GM23338 (cell line): ENCODE measurements at regions not wholly inside any gene's neighbourhood (a gene's known extent, or its start where the extent isn't known, plus 50 kb on each side); places are given as distances from the start of the nearest gene placed in this dataset.

Source experiments
- ATAC-seq: fragments of 200-7000 bp; cut with Tn5 transposase; 3 replicates; pipeline ENCODE4 v1.9.1; 2020
- DNase-seq: peaks from one replicate; pipeline ENCODE4 v3.0.0-alpha.2; 2015; ENCODE audit warnings: low spot score
- H2AFZ ChIP-seq: fragments of 200-600 bp; sonication (generic); 2 replicates; pipeline ENCODE4 v1.8.0; 2016; ENCODE audit warnings: antibody characterized with exemption, mild to moderate bottlenecking, moderate library complexity
- H3F3A ChIP-seq: fragments of 200-600 bp; sonication (generic); replicated peaks from 2 replicates; pipeline ENCODE4 v1.8.0; 2017; ENCODE audit warnings: antibody characterized with exemption, mixed run types, low read depth
- H3K27ac ChIP-seq: fragments of 200-600 bp; sonication (generic); 2 replicates; pipeline ENCODE4 v1.6.1; 2016; ENCODE audit warnings: low read depth
- H3K27me3 ChIP-seq: fragments of 200-600 bp; sonication (generic); 2 replicates; pipeline ENCODE4 v1.8.0; 2016; ENCODE audit warnings: mild to moderate bottlenecking, mixed run types, moderate library complexity; ENCODE audit not compliant: insufficient read depth
- H3K36me3 ChIP-seq: fragments of 200-600 bp; sonication (generic); 2 replicates; pipeline ENCODE4 v1.8.0; 2016; ENCODE audit warnings: mild to moderate bottlenecking; ENCODE audit not compliant: insufficient read depth
- H3K4me1 ChIP-seq: fragments of 200-600 bp; sonication (generic); 2 replicates; pipeline ENCODE4 v1.8.0; 2016; ENCODE audit warnings: mild to moderate bottlenecking, moderate library complexity; ENCODE audit not compliant: insufficient read depth
- H3K4me2 ChIP-seq: fragments of 200-600 bp; sonication (generic); 2 replicates; pipeline ENCODE4 v1.7.1; 2017; ENCODE audit warnings: mixed run types
- H3K4me3 ChIP-seq: fragments of 200-600 bp; sonication (generic); 2 replicates; pipeline ENCODE4 v1.6.1; 2016; ENCODE audit warnings: mixed run types
- H3K79me2 ChIP-seq: fragments of 200-600 bp; sonication (generic); replicated peaks from 2 replicates; pipeline ENCODE4 v1.8.0; 2017; ENCODE audit warnings: mild to moderate bottlenecking; ENCODE audit not compliant: insufficient read depth
- H3K9me2 ChIP-seq: fragments of 200-600 bp; sonication (generic); 2 replicates; pipeline ENCODE4 v1.8.0; 2017; ENCODE audit not compliant: insufficient read depth
- H4K20me1 ChIP-seq: fragments of 200-600 bp; sonication (generic); replicated peaks from 2 replicates; pipeline ENCODE4 v1.8.0; 2017; ENCODE audit warnings: mild to moderate bottlenecking; ENCODE audit not compliant: insufficient read depth
- H3K27ac Mint-ChIP-seq: 2 replicates; pipeline ENCODE4 v1.8.0; 2020; ENCODE audit warnings: inconsistent platforms, mild to moderate bottlenecking, moderate library complexity, mixed read lengths
- H3K27me3 Mint-ChIP-seq: 3 replicates; pipeline ENCODE4 v1.8.0; 2022; ENCODE audit warnings: low read depth, mild to moderate bottlenecking, moderate library complexity, mixed read lengths, inconsistent platforms; ENCODE audit not compliant: insufficient read depth, poor library complexity
- H3K36me3 Mint-ChIP-seq: 3 replicates; pipeline ENCODE4 v1.8.0; 2021; ENCODE audit warnings: low read depth, mild to moderate bottlenecking, inconsistent platforms, moderate library complexity, mixed read lengths
- H3K4me1 Mint-ChIP-seq: 3 replicates; pipeline ENCODE4 v1.8.0; 2020; ENCODE audit warnings: mild to moderate bottlenecking, inconsistent platforms, mixed read lengths
- H3K4me3 Mint-ChIP-seq: 3 replicates; pipeline ENCODE4 v1.8.0; 2021; ENCODE audit warnings: moderate library complexity, mild to moderate bottlenecking, inconsistent platforms, mixed read lengths
- H3K9me3 Mint-ChIP-seq: 3 replicates; pipeline ENCODE4 v1.8.0; 2020; ENCODE audit warnings: moderate library complexity, mild to moderate bottlenecking, inconsistent platforms, mixed read lengths
- CREB1 ChIP-seq: fragments of 250-450 bp; sonication (Bioruptor Pico); IDR thresholded peaks from 2 replicates; pipeline ENCODE4 v1.5.0; 2020; ENCODE audit warnings: low read depth, mild to moderate bottlenecking, moderate library complexity
- CTCF ChIP-seq, 2 experiments: fragments of 200-600 bp in 1 of 2; sonication (generic) in 1 of 2; conservative IDR thresholded peaks; 2 replicates each; pipeline versions ENCODE4 v1.5.1 to v1.6.1; 2016 to 2017; ENCODE audit warnings: antibody characterized with exemption in 2 of 2, low read depth in 2 of 2, mild to moderate bottlenecking in 2 of 2, moderate library complexity in 1 of 2
- ETS1 ChIP-seq: IDR thresholded peaks from 2 replicates; pipeline ENCODE4 v1.6.1; 2016; ENCODE audit warnings: antibody characterized with exemption
- EZH2 ChIP-seq: fragments of 200-600 bp; sonication (generic); IDR thresholded peaks from one replicate; pipeline ENCODE4 v1.8.0; 2017; ENCODE audit warnings: antibody characterized with exemption, mild to moderate bottlenecking, low read depth; ENCODE audit not compliant: unreplicated experiment
- EZH2phosphoT487 ChIP-seq: fragments of 200-600 bp; sonication (generic); IDR thresholded peaks from one replicate; pipeline ENCODE4 v1.8.1; 2018; ENCODE audit warnings: antibody characterized with exemption; ENCODE audit not compliant: unreplicated experiment
- JUNB ChIP-seq: IDR thresholded peaks from one replicate; pipeline ENCODE4 v1.6.1; 2016; ENCODE audit warnings: antibody characterized with exemption; ENCODE audit not compliant: unreplicated experiment
- NANOG ChIP-seq: IDR thresholded peaks from 2 replicates; pipeline ENCODE4 v1.6.1; 2016; ENCODE audit warnings: antibody characterized with exemption, borderline replicate concordance
- POLR2AphosphoS5 ChIP-seq: IDR thresholded peaks from 2 replicates; pipeline ENCODE4 v1.6.1; 2016; ENCODE audit warnings: antibody characterized with exemption, low read depth
- REST ChIP-seq: IDR thresholded peaks from one replicate; pipeline ENCODE4 v1.6.1; 2018; ENCODE audit warnings: antibody characterized with exemption; ENCODE audit not compliant: unreplicated experiment
- STAT1 ChIP-seq: IDR thresholded peaks from one replicate; pipeline ENCODE4 v1.6.1; 2016; ENCODE audit warnings: antibody characterized with exemption; ENCODE audit not compliant: unreplicated experiment
- ZNF114 ChIP-seq: fragments of 250-450 bp; sonication (Bioruptor Pico); IDR thresholded peaks from 2 replicates; pipeline ENCODE4 v1.5.0; 2020; ENCODE audit warnings: mild to moderate bottlenecking, moderate library complexity
- ZNF331 ChIP-seq: fragments of 250-450 bp; sonication (Bioruptor Pico); IDR thresholded peaks from 2 replicates; pipeline ENCODE4 v1.5.0; 2020; ENCODE audit warnings: low read depth, mild to moderate bottlenecking, moderate library complexity
- ZNF462 ChIP-seq: fragments of 250-450 bp; sonication (Bioruptor Pico); IDR thresholded peaks from 2 replicates; pipeline ENCODE4 v1.5.0; 2020; ENCODE audit warnings: mild to moderate bottlenecking, moderate library complexity

- Mint-ChIP-seq H3K27ac (no peak overlapping the region), H3K36me3 (no peaks in the 10 kb centered on the region), H3K27me3 (peaks cover 5% of the 10 kb centered on the region), H3K9me3 (no peaks in the 10 kb centered on the region), H3K4me3 (no peak overlapping the region), H3K4me1 (peaks cover 20% of the 10 kb centered on the region)
- Histone ChIP-seq H3K27me3 (no peaks in the 10 kb centered on the region), H3K79me2 (no peaks in the 10 kb centered on the region), H3K27ac (no peak overlapping the region), H3K9me2 (no peaks in the 10 kb centered on the region), H3K4me1 (peaks cover 22% of the 10 kb centered on the region), H3K4me2 (no peak overlapping the region), H4K20me1 (no peaks in the 10 kb centered on the region), H3K4me3 (no peak overlapping the region), H2AFZ (no peak overlapping the region), H3F3A (peaks cover 9% of the 10 kb centered on the region; the same call in 1 of the 2 replicates), H3K36me3 (no peaks in the 10 kb centered on the region)
- TF ChIP-seq ZNF331 (CRISPR knock-in tag) (no peak), EZH2phosphoT487 (no peak), STAT1 (no peak), ZNF462 (CRISPR knock-in tag) (no peak), NANOG (no peak), JUNB (no peak), ETS1 (no peak), REST (no peak), ZNF114 (no peak), EZH2 (no peak), POLR2AphosphoS5 (no peak), CREB1 (no peak), CTCF (conservative IDR thresholded peaks at IDR 0.05; ENCODE audit: low read depth in 2 of 2) (no peak)
- DNase-seq, result no peak
- ATAC-seq, result no peak
Measured at GRCh38 chr20:53646550-53646949, 52.9 kb upstream of the ZNF217 start.
